DOHH2 (cell line): ENCODE measurements at regions not wholly inside any gene's neighbourhood (a gene's known extent, or its start where the extent isn't known, plus 50 kb on each side); places are given as distances from the start of the nearest gene placed in this dataset.

Experiments
- CTCF ChIP-seq: fragments of 200-600 bp; sonication (generic); IDR thresholded peaks from one replicate; pipeline ENCODE4 v1.5.1; 2014; ENCODE audit warnings: antibody characterized with exemption, mild to moderate bottlenecking, low read depth, low read length; ENCODE audit not compliant: poor library complexity, severe bottlenecking
- EZH2phosphoT487 ChIP-seq: fragments of 200-600 bp; sonication (generic); IDR thresholded peaks from 2 replicates; pipeline ENCODE4 v1.6.1; 2017; ENCODE audit warnings: borderline replicate concordance, mild to moderate bottlenecking, antibody characterized with exemption, low read length, moderate library complexity, mixed read lengths

DNA sequence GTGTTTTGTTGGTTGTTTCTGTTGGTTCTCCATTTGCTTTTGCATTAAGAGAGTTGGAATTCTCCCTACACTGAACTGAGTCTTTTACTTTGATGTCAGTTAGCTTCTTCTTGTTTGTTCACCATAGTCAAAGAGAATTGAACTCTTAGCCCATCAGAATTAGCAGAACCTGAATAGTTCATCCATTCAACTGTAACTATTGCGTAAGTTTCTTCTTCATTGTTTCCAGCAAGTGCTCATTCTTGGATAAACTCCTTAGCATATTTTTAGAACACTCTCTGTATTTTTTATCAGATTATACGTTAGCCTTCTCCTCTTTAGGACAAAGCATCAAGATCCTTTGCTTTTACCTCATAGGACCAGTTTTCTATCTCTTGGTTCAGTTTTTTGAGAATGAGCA lies 128.4 kb upstream of the RAB11FIP2 start:
- no peak for TF ChIP-seq CTCF
- TF ChIP-seq EZH2phosphoT487 = no peak
